ENCODE measurements at regions not wholly inside any gene's neighbourhood (a gene's known extent, or its start where the extent isn't known, plus 50 kb on each side); places are given as distances from the start of the nearest gene placed in this dataset.
"Not testable (repeated sequence)": the region's sequence is repeated elsewhere in the genome, so short reads cannot be mapped to it uniquely, and the experiment has no call there.

DNA sequence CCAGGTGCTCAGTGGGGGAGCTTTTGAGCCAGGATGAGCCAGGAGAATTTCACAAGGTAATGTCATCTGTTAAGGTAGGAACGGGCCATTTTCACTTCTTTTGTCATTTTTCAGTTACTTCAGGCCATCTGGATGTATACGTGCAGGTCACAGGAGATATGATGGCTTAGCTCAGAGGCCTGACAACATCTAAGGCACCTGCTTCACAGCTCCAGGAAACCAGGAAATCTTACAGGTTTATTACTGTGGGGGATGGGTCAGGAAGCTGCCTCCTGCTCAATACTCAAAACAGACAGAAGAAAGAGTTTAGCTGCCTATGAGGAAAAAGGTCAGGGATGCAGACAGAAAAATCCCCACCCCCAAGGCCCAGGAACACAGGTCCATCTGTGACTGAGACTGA lies 364.3 kb upstream of the LRP1B start:
- DNase-seq, result no peak
- no peaks in the 10 kb centered on the region for H3K4me1 Mint-ChIP-seq
- ChIA-PET POLR2A (no interaction called here), CTCF (no interaction called here)
- peaks cover 2% of the 10 kb centered on the region for H3K9me3 Mint-ChIP-seq
- H3K27me3 Mint-ChIP-seq, result no peaks in the 10 kb centered on the region
- H3K27ac Mint-ChIP-seq, result no peak overlapping the region
- no peaks in the 10 kb centered on the region for H3K36me3 Mint-ChIP-seq (ENCODE audit: low read depth)
- no peak overlapping the region for H3K4me3 Mint-ChIP-seq

DNA sequence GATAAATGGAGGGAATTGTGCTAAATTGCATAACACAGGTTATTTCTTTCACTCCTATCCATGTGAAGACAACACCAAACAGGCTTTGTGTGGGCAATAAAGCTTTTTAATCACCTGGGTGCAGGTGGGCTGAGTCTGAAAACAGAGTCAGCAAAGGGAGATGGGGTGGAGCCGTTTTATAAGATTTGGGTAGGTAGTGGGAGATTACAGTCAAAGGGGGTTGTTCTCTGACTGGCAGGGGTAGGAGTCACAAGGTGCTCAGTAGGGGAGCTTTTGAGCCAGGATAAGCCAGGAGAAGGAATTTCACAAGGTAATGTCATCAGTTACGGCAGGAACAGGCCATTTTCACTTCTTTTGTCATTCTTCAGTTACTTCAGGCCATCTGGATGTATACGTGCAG lies 358.8 kb upstream of the LRP1B start:
- H3K4me3 Mint-ChIP-seq; DNase-seq; H3K9me3 Mint-ChIP-seq; H3K27me3 Mint-ChIP-seq; CTCF ChIA-PET; H3K36me3 Mint-ChIP-seq (ENCODE audit: low read depth); H3K4me1 Mint-ChIP-seq; POLR2A ChIA-PET; H3K27ac Mint-ChIP-seq: not testable (repeated sequence)

DNA sequence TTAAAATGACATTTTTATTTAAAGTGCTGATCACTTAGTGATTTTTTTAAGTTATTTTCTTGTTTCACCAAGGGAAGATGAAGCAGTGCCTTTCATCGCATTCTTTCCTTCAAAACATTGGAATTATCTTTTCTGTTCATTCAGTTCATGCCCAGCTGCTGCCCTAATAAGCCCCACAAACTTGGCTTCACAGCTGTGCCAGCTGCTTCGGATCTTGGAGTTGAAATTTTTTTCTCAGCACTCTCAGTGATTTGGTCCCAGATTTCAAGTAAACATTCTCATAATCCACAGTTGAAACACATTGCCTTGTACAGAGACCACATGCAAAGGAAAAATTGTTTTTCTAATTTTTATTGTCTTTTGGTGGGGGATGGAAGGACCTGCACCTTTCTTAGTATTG lies 353.3 kb upstream of the LRP1B start:
- Mint-ChIP-seq H3K27me3 (no peaks in the 10 kb centered on the region), H3K27ac (no peak overlapping the region), H3K4me3 (no peak overlapping the region), H3K36me3 (ENCODE audit: low read depth) (no peaks in the 10 kb centered on the region), H3K4me1 (no peaks in the 10 kb centered on the region), H3K9me3 (no peaks in the 10 kb centered on the region)
- CTCF ChIA-PET, result no interaction called here
- DNase-seq, result no peak
- POLR2A ChIA-PET, result no interaction called here

DNA sequence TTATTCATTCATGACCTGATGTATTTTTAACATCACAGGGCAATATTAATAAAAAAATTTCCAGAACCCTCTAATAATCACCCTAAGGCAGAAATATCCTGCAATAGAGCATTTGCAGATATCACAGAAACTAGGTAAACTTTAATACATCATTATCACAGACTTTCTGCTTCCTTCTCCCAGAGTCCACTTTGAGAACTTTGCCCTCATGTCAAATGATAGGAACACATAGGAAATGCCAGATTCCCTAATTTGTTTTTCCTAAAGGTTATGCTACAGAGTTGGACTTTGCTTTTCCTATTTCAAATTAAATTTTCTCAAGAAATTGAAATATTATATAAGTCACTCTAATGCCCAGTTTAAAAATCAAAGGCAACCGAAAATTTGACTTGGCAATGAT lies 352.8 kb upstream of the LRP1B start:
- no peak for DNase-seq
- ChIA-PET POLR2A (no interaction called here), CTCF (no interaction called here)
- H3K36me3 Mint-ChIP-seq (ENCODE audit: low read depth), result no peaks in the 10 kb centered on the region
- no peak overlapping the region for H3K27ac Mint-ChIP-seq
- no peaks in the 10 kb centered on the region for H3K4me1 Mint-ChIP-seq
- no peak overlapping the region for H3K4me3 Mint-ChIP-seq
- no peaks in the 10 kb centered on the region for H3K9me3 Mint-ChIP-seq
- no peaks in the 10 kb centered on the region for H3K27me3 Mint-ChIP-seq

DNA sequence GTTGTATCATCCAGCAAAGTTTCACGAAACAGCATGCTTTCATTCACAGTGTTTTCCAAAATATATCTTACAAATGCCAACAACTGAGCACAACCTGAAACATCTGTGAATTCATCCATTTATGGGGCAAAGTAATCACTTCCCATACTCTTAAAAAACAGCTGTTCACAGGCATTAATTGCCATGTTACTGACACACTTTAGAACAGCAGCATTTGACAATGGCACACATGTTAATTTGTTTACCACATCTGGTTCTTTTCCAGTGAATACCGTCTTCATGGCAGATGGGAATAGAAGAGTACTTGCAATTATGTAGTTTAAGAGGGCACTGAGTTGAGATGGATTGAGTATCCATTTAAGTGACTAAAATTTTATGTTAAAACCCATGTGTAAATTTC lies 347.4 kb upstream of the LRP1B start:
- CTCF ChIA-PET, result no interaction called here
- DNase-seq, result no peak
- Mint-ChIP-seq H3K36me3 (ENCODE audit: low read depth) (no peaks in the 10 kb centered on the region), H3K27me3 (no peaks in the 10 kb centered on the region), H3K27ac (no peak overlapping the region), H3K4me3 (no peak overlapping the region), H3K4me1 (no peaks in the 10 kb centered on the region), H3K9me3 (no peaks in the 10 kb centered on the region)
- POLR2A ChIA-PET, result no interaction called here

DNA sequence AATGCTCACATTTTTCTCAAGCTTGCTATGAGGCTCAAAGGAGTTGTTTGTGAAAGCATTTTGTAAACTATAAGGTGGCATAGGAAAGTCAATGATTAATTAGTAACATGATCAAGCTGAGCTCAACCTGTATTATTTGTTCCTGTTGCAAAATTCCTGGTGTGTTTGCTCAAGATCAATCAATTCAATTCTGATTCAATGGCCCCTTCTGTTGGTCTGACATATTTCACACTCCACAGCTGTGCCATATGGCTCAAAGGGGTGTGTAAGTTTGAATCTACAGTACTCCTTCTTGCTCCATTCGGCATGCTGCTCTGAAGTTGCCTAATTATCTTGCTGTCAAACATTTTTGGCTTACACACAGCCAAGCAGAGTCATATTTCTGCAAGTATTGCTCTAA lies 341.6 kb upstream of the LRP1B start:
- H3K9me3 Mint-ChIP-seq, result no peaks in the 10 kb centered on the region
- no peak overlapping the region for H3K27ac Mint-ChIP-seq
- H3K27me3 Mint-ChIP-seq, result no peaks in the 10 kb centered on the region
- H3K4me1 Mint-ChIP-seq, result no peaks in the 10 kb centered on the region
- CTCF ChIA-PET, result no interaction called here
- POLR2A ChIA-PET, result no interaction called here
- no peak for DNase-seq
- no peaks in the 10 kb centered on the region for H3K36me3 Mint-ChIP-seq (ENCODE audit: low read depth)
- H3K4me3 Mint-ChIP-seq, result no peak overlapping the region

DNA sequence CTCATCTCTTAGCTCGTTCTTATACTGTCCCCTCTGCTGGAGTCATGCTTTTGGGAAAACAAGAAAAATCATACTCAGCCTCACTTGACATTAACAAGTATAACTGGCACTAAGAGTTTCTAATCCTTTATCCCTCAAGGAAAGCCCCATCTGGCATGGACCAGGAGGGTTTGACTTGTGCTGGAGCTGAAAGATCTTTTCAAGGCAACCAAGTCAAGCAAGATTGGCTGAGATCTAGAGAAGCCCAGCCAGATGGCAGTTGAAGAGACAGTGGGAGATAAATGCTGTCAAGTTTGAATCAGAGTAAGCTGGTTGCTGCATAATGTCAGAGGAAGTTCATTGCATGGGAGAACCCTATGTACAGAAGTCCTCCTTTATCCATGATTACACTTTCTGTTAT lies 336.5 kb upstream of the LRP1B start:
- Mint-ChIP-seq H3K27me3 (no peaks in the 10 kb centered on the region), H3K36me3 (ENCODE audit: low read depth) (no peaks in the 10 kb centered on the region), H3K9me3 (no peaks in the 10 kb centered on the region), H3K4me1 (no peaks in the 10 kb centered on the region), H3K4me3 (no peak overlapping the region), H3K27ac (no peak overlapping the region)
- ChIA-PET CTCF (no interaction called here), POLR2A (no interaction called here)
- no peak for DNase-seq

DNA sequence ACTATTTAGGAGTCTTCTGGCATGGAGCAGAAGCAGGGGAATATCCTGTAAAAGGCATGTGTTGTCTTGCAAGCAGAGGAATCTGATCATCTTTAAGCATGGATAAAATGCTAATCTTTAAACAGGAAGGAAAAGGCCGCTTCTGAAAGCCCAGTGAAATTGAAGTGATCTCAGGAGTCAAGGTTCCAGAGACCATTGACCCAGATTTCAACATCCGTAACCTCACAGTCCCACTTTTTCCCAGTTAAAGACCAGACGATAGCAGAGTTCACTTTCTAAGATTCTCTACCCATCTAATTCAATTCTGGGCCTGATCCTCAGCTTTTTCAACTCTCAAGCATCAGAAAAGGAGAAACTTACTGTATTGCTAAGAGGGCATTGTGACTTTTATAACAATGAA lies 332.2 kb upstream of the LRP1B start:
- Mint-ChIP-seq H3K27me3 (no peaks in the 10 kb centered on the region), H3K27ac (no peak overlapping the region), H3K9me3 (no peaks in the 10 kb centered on the region), H3K4me1 (no peaks in the 10 kb centered on the region), H3K4me3 (no peak overlapping the region), H3K36me3 (ENCODE audit: low read depth) (no peaks in the 10 kb centered on the region)
- POLR2A ChIA-PET, result no interaction called here
- CTCF ChIA-PET, result no interaction called here
- no peak for DNase-seq

DNA sequence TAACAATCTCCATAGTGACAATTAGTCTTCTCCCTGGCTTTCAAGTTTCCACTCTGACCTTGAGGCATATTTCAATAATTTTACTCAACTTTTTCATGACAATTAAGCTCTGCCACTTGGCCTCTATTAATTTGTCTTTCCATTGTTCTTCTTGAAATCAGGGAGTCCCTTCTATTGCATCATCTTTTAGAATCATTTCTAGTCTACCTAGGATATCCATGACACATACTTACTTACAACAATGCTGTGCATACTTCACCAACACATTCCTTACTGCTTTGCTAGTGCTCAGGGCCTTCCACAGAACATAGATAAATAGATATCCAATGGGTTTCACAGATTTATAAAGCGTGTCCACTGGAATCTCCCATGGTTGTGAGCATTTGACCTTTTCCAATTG lies 331.5 kb upstream of the LRP1B start:
- no peaks in the 10 kb centered on the region for H3K9me3 Mint-ChIP-seq
- H3K27me3 Mint-ChIP-seq, result no peaks in the 10 kb centered on the region
- DNase-seq, result no peak
- no peaks in the 10 kb centered on the region for H3K4me1 Mint-ChIP-seq
- no peaks in the 10 kb centered on the region for H3K36me3 Mint-ChIP-seq (ENCODE audit: low read depth)
- ChIA-PET CTCF (no interaction called here), POLR2A (no interaction called here)
- no peak overlapping the region for H3K4me3 Mint-ChIP-seq
- no peak overlapping the region for H3K27ac Mint-ChIP-seq

DNA sequence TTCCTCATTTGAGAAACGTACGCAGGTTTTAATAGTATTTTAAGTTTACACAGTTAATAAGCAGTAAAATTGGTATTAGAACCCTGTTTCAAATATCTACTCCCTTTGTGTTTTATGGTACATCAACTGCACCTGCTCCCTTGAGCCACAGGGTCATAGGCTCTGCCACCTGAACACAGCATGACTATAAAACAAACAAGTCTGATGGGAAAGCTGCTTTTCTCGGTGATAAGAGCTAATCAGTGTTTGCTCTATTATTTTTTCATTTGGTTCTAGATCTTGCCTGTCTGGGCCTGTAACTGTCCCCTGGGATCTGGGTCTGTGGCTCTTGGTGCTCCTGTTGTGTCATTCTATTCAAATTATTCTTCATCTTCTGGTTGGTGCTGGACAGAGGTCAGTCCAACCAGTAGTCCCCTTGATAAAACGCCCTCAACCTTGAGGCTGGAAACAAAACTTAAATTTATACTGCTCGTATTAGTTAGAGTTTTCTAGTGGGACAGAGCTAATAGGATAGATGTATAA lies 314.8 kb upstream of the LRP1B start:
- no peak for DNase-seq
- CTCF ChIA-PET, result no interaction called here
- H3K4me1 Mint-ChIP-seq, result no peaks in the 10 kb centered on the region
- no peak overlapping the region for H3K4me3 Mint-ChIP-seq
- no peaks in the 10 kb centered on the region for H3K27me3 Mint-ChIP-seq
- H3K9me3 Mint-ChIP-seq, result peaks cover 2% of the 10 kb centered on the region
- no peaks in the 10 kb centered on the region for H3K36me3 Mint-ChIP-seq (ENCODE audit: low read depth)
- POLR2A ChIA-PET, result no interaction called here
- no peak overlapping the region for H3K27ac Mint-ChIP-seq

DNA sequence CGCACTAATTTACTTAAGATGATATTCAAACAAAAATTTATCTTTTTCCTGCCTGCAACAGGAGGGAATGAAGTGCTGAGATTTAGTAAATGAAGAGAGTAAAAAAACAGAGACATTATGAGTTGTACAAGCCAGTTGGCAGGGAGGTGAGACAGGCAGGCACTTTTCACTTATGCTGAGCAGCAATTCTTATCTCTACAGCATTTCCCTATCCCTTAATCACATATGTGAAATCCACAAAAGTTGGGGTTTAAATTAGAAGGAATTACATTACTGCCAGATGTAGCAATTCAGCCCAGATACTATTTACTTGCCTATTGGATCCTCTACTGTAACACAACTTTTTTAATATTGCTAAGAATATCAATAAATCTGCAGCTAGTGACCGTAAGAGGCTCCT lies 314.2 kb upstream of the LRP1B start:
- Mint-ChIP-seq H3K4me3 (no peak overlapping the region), H3K4me1 (no peaks in the 10 kb centered on the region), H3K27ac (no peak overlapping the region), H3K36me3 (ENCODE audit: low read depth) (no peaks in the 10 kb centered on the region), H3K27me3 (no peaks in the 10 kb centered on the region), H3K9me3 (peaks cover 2% of the 10 kb centered on the region)
- POLR2A ChIA-PET, result no interaction called here
- no peak for DNase-seq
- CTCF ChIA-PET, result no interaction called here

DNA sequence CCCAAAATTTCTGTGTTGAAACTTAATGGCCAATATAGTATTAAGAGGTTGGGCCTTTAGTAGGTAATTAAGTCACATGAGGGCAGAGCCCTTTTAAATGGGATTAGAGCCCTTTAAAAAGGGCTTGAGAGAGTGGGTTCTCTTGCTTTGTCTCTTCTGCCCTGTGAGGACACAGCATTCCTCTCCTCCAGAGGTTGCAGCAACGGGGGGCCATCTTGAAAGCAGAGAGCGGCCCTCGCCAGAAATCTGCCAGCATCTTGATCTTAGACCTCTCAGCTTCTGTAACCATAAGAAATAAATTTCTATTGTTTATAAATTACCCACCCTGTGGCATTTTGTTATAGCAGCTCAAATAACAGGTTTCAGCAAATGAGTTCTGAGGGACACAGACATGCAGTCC lies 305.0 kb upstream of the LRP1B start:
- POLR2A ChIA-PET, result no interaction called here
- Mint-ChIP-seq H3K36me3 (ENCODE audit: low read depth) (no peaks in the 10 kb centered on the region), H3K27ac (no peak overlapping the region), H3K4me1 (no peaks in the 10 kb centered on the region), H3K27me3 (no peaks in the 10 kb centered on the region), H3K4me3 (no peak overlapping the region), H3K9me3 (no peaks in the 10 kb centered on the region)
- no peak for DNase-seq
- CTCF ChIA-PET, result no interaction called here

DNA sequence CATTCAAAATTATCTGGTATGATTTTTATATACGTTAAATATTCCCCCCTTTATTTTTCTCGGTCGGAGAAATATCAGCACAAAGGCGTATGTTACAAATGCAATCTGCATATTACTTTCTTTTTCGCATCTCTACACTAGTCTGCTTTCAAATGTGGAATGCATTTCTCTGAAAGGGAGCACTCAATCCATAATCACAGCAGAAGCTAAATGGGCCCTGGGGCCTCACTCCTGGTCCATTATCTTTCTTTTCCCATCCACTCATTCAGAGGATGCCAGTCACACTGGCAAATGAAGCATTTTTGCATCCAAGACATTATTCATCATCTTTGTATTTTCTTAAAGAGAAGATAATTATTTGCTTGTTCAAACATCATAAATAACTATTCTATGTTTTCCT lies 295.2 kb upstream of the LRP1B start:
- POLR2A ChIA-PET, result no interaction called here
- DNase-seq, result no peak
- CTCF ChIA-PET, result no interaction called here
- no peaks in the 10 kb centered on the region for H3K27me3 Mint-ChIP-seq
- no peaks in the 10 kb centered on the region for H3K4me1 Mint-ChIP-seq
- H3K27ac Mint-ChIP-seq, result no peak overlapping the region
- H3K36me3 Mint-ChIP-seq (ENCODE audit: low read depth), result no peaks in the 10 kb centered on the region
- H3K9me3 Mint-ChIP-seq, result no peaks in the 10 kb centered on the region
- H3K4me3 Mint-ChIP-seq, result no peak overlapping the region

DNA sequence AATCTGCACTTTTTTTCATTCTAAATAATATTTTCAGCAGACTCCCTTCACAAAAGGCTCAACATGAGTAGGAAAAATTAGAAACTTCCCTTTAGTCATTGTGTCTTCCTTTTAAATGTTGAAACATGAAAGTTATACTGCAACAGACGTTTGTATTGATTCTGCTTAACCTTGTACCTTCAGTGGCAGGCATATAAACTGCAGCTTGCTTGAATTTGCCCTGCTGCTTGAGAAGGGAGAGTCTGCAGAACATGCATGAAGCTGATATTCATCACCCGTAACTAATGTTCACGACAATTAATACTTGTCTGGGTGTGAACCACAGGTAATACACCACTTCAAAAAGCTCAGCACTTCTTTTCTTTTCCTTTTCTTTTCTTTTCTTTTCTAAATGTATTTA lies 294.7 kb upstream of the LRP1B start:
- DNase-seq, result no peak
- H3K9me3 Mint-ChIP-seq, result no peaks in the 10 kb centered on the region
- ChIA-PET POLR2A (no interaction called here), CTCF (no interaction called here)
- no peaks in the 10 kb centered on the region for H3K4me1 Mint-ChIP-seq
- no peak overlapping the region for H3K27ac Mint-ChIP-seq
- H3K27me3 Mint-ChIP-seq, result no peaks in the 10 kb centered on the region
- H3K4me3 Mint-ChIP-seq, result no peak overlapping the region
- H3K36me3 Mint-ChIP-seq (ENCODE audit: low read depth), result no peaks in the 10 kb centered on the region

DNA sequence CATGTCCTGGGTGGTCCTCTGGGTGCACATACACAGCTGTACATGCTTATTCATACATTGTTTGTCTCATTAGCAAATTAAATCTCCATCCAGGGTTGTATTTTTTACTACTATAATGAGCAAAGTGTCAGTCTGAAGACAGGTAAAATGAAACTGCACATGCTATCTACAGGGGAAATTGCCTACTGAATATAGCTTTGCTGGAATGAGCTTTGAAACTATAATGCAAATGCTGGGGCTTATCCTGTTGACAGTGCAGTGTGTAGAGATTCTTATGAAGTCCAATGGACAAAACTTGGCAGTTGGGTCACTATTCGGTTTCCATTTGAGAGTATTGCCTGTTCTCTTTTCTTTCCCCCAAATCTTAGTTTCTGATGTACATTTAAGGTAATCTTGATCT lies 292.8 kb upstream of the LRP1B start:
- ChIA-PET POLR2A (no interaction called here), CTCF (no interaction called here)
- Mint-ChIP-seq H3K27me3 (no peaks in the 10 kb centered on the region), H3K27ac (no peak overlapping the region), H3K36me3 (ENCODE audit: low read depth) (no peaks in the 10 kb centered on the region), H3K9me3 (no peaks in the 10 kb centered on the region), H3K4me1 (no peaks in the 10 kb centered on the region), H3K4me3 (no peak overlapping the region)
- DNase-seq, result no peak
